Prostate gland (tissue), 2 donors: ENCODE measurements at regions not wholly inside any gene's neighbourhood (a gene's known extent, or its start where the extent isn't known, plus 50 kb on each side); places are given as distances from the start of the nearest gene placed in this dataset.

Source experiments
- CTCF ChIP-seq, 4 experiments: fragments of 200-600 bp in 2 of 4; fragments of 450-650 bp in 2 of 4; sonication (generic) in 2 of 4; IDR thresholded peaks; 1 replicate in 3 of 4; 2 replicates in 1 of 4; pipeline ENCODE4 v1.5.1; 2016 to 2019; ENCODE audit warnings: antibody characterized with exemption in 4 of 4, mild to moderate bottlenecking in 2 of 4, moderate library complexity in 2 of 4
- POLR2AphosphoS5 ChIP-seq: sonication (generic); formaldehyde crosslinking; IDR thresholded peaks from one replicate; pipeline ENCODE4 v1.6.1; 2017; ENCODE audit warnings: antibody characterized with exemption

GRCh38 chr20:11436113-11436905 lies 481.4 kb upstream of the BTBD3 start:
- TF ChIP-seq POLR2AphosphoS5 (no peak), CTCF (IDR thresholded peaks at IDR 0.05) (no peak)
